GM12878 (cell line): ENCODE measurements at regions not wholly inside any gene's neighbourhood (a gene's known extent, or its start where the extent isn't known, plus 50 kb on each side); places are given as distances from the start of the nearest gene placed in this dataset.

ENCODE experiments used
- KDM1A ChIP-seq: fragments of 200-600 bp; sonication (generic); IDR thresholded peaks from 2 replicates; pipeline ENCODE4 v1.6.1; 2016; ENCODE audit warnings: borderline replicate concordance
- USF2 ChIP-seq: IDR thresholded peaks from 2 replicates; pipeline ENCODE4 v1.6.1; 2011; ENCODE audit warnings: low read depth, low read length, improper control_type of control experiment, borderline replicate concordance
- ZSCAN29 ChIP-seq: fragments of 450-650 bp; IDR thresholded peaks from 2 replicates; pipeline ENCODE4 v1.6.1; 2017; ENCODE audit warnings: mild to moderate bottlenecking, moderate library complexity

- no peak for TF ChIP-seq ZSCAN29
- TF ChIP-seq KDM1A: no peak
- TF ChIP-seq USF2: no peak
Observed at GRCh38 chr14:35973770-35974169, 147.6 kb downstream of the BRMS1L start.
